HG03045 (cell line): ENCODE measurements at regions not wholly inside any gene's neighbourhood (a gene's known extent, or its start where the extent isn't known, plus 50 kb on each side); places are given as distances from the start of the nearest gene placed in this dataset.

Experiments
- ATAC-seq: cut with Tn5 transposase; IDR thresholded peaks from one replicate; pipeline ENCODE4 v1.9.1; 2021; ENCODE audit warnings: mild to moderate bottlenecking, moderate library complexity; ENCODE audit not compliant: unreplicated experiment

- ATAC-seq = no peak
These were observed 115.2 kb upstream of the PITRM1 start for GRCh38 chr10:3287572-3288445.

GRCh38 chr10:3282674-3283017, 110.1 kb upstream of the PITRM1 start:
- ATAC-seq = no peak

- ATAC-seq = no peak
These were observed 109.5 kb upstream of the PITRM1 start for GRCh38 chr10:3281941-3282673.

GRCh38 chr10:3278771-3279170, 106.2 kb upstream of the PITRM1 start:
- ATAC-seq = no peak

- ATAC-seq = no peak
These were observed 105.0 kb upstream of the PITRM1 start for GRCh38 chr10:3277566-3277965.

- no peak for ATAC-seq
These were observed 101.8 kb upstream of the PITRM1 start for GRCh38 chr10:3274414-3274813.

GRCh38 chr10:3273966-3274365, 101.4 kb upstream of the PITRM1 start:
- no peak for ATAC-seq

- no peak for ATAC-seq
These were observed 99.7 kb upstream of the PITRM1 start for GRCh38 chr10:3272300-3272699.

- no peak for ATAC-seq
These were observed 99.0 kb upstream of the PITRM1 start for GRCh38 chr10:3271354-3272115.

GRCh38 chr10:3270577-3271316, 98.2 kb upstream of the PITRM1 start:
- ATAC-seq = no peak

GRCh38 chr10:3268025-3268424, 95.4 kb upstream of the PITRM1 start:
- ATAC-seq = no peak

GRCh38 chr10:3265088-3265487, 92.5 kb upstream of the PITRM1 start:
- no peak for ATAC-seq

GRCh38 chr10:3264161-3264761, 91.7 kb upstream of the PITRM1 start:
- no peak for ATAC-seq

GRCh38 chr10:3263747-3264146, 91.2 kb upstream of the PITRM1 start:
- ATAC-seq = no peak

- no peak for ATAC-seq
These were observed 90.5 kb upstream of the PITRM1 start for GRCh38 chr10:3263082-3263481.

- no peak for ATAC-seq
These were observed 89.3 kb upstream of the PITRM1 start for GRCh38 chr10:3261921-3262320.

- ATAC-seq = no peak
These were observed 87.7 kb upstream of the PITRM1 start for GRCh38 chr10:3260066-3260834.

- ATAC-seq = no peak
These were observed 86.9 kb upstream of the PITRM1 start for GRCh38 chr10:3259499-3259898.

- ATAC-seq = no peak
These were observed 85.8 kb upstream of the PITRM1 start for GRCh38 chr10:3258394-3258793.

- no peak for ATAC-seq
These were observed 83.0 kb upstream of the PITRM1 start for GRCh38 chr10:3255616-3256015.
